Neural cell (in vitro differentiated cells): ENCODE measurements at regions not wholly inside any gene's neighbourhood (a gene's known extent, or its start where the extent isn't known, plus 50 kb on each side); places are given as distances from the start of the nearest gene placed in this dataset.

Source experiments
- EP300 ChIP-seq: fragments of 450-650 bp; conservative IDR thresholded peaks from 2 replicates; pipeline ENCODE4 v1.6.1; 2014; ENCODE audit warnings: antibody characterized with exemption, mild to moderate bottlenecking, moderate library complexity; ENCODE audit not compliant: poor library complexity, severe bottlenecking
- EZH2 ChIP-seq: fragments of 200-600, 300-800 bp; shearing (Covaris generic), sonication (generic); IDR thresholded peaks from 2 replicates; pipeline ENCODE4 v1.6.1; 2014; ENCODE audit warnings: antibody characterized with exemption, low read length, borderline replicate concordance, mild to moderate bottlenecking; ENCODE audit not compliant: insufficient read depth, poor library complexity, severe bottlenecking
- TF ChIP-seq, protein P1 (sequence below): fragments of 450-650 bp; IDR thresholded peaks from 2 replicates; pipeline ENCODE4 v1.5.1; 2014; ENCODE audit warnings: antibody characterized with exemption, mild to moderate bottlenecking, moderate library complexity; ENCODE audit not compliant: poor library complexity, severe bottlenecking

DNA sequence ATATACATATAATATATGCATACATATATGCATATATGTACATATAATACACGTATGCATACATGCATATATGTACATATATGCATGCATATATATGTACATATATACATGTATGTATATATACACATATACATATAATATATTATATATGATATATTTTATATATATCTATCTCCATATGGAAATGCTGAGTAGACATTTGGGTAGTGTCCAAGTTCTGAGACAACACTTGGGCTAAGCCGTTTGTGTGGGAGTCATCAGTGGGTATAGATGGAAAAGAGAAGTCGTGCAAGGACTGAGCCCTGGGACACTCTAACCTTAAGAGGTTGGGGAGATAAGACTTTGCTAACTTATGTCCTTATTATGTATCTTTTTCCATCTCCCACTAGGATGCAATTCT is 165.2 kb upstream of the PODXL start:
- TF ChIP-seq, protein P1, sequence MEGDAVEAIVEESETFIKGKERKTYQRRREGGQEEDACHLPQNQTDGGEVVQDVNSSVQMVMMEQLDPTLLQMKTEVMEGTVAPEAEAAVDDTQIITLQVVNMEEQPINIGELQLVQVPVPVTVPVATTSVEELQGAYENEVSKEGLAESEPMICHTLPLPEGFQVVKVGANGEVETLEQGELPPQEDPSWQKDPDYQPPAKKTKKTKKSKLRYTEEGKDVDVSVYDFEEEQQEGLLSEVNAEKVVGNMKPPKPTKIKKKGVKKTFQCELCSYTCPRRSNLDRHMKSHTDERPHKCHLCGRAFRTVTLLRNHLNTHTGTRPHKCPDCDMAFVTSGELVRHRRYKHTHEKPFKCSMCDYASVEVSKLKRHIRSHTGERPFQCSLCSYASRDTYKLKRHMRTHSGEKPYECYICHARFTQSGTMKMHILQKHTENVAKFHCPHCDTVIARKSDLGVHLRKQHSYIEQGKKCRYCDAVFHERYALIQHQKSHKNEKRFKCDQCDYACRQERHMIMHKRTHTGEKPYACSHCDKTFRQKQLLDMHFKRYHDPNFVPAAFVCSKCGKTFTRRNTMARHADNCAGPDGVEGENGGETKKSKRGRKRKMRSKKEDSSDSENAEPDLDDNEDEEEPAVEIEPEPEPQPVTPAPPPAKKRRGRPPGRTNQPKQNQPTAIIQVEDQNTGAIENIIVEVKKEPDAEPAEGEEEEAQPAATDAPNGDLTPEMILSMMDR: no peak
- TF ChIP-seq EP300 (no peak), EZH2 (no peak)
